GM12878 (cell line): ENCODE measurements at regions not wholly inside any gene's neighbourhood (a gene's known extent, or its start where the extent isn't known, plus 50 kb on each side); places are given as distances from the start of the nearest gene placed in this dataset.
A peak's percentile ranks its signal among the peaks of the same experiment; 100 is the strongest.

ENCODE experiments used
- ATAC-seq: fragments of 200-7000 bp; cut with Tn5 transposase; 3 replicates; pipeline ENCODE4 v1.9.1; 2020; ENCODE audit warnings: mild to moderate bottlenecking, moderate library complexity
- BruUV-seq: library from RNA; stranded (reverse); fragments of 400-500 nt; replicated peaks from 2 replicates; lab custom pipeline; 2021; lab: Mats Ljungman, UMichigan
- CTCF ChIA-PET: fragments of 300-600 bp; sonication (Branson Sonifier 250); formaldehyde crosslinking; extraction: SDS; loops from one replicate; lab custom pipeline; 2021; ENCODE audit warnings: inconsistent platforms; lab: Yijun Ruan, JAX
- POLR2A ChIA-PET: fragments of 350-600 bp; formaldehyde crosslinking; extraction: SDS; loops from one replicate; lab custom pipeline; 2021; ENCODE audit warnings: inconsistent platforms; lab: Charles Lee
- RAD21 ChIA-PET: fragments of 300-600 bp; sonication (Branson Sonifier 250); formaldehyde crosslinking; loops from one replicate; lab custom pipeline; 2023; ENCODE audit warnings: antibody characterized with exemption; ENCODE audit not compliant: unreplicated experiment; lab: Charles Lee
- SMC1A ChIA-PET: fragments of 300-600 bp; sonication (Branson Sonifier 250); formaldehyde crosslinking; loops from one replicate; lab custom pipeline; 2023; ENCODE audit not compliant: unreplicated experiment, uncharacterized antibody; lab: Charles Lee
- DNase-seq: peaks from one replicate; pipeline ENCODE4 v3.0.0-alpha.2; 2011; ENCODE audit warnings: low read depth, low spot score
- FAIRE-seq: peaks from 3 replicates; lab custom pipeline; 2011; peaks lifted over from hg19 to GRCh38; lab: Jason Lieb, UNC
- H2AFZ ChIP-seq: 2 replicates; pipeline ENCODE4 v1.6.0; 2011; ENCODE audit warnings: low read depth, low read length, control low read depth; ENCODE audit not compliant: control insufficient read depth
- H3K27ac ChIP-seq: 2 replicates; pipeline ENCODE4 v1.5.1; 2011; ENCODE audit warnings: control low read depth; ENCODE audit not compliant: control insufficient read depth, insufficient read depth
- H3K27me3 ChIP-seq, 2 experiments: replicated peaks in 1 of 2; 2 replicates each; pipeline versions ENCODE4 v1.6.0 to v1.6.1; 2011; ENCODE audit warnings: low read length in 1 of 2; ENCODE audit not compliant: control insufficient read depth in 2 of 2, insufficient read depth in 2 of 2
- H3K36me3 ChIP-seq, 2 experiments: 2 replicates each; pipeline ENCODE4 v1.5.1; 2011; ENCODE audit warnings: low read length in 1 of 2; ENCODE audit not compliant: control insufficient read depth in 2 of 2, insufficient read depth in 2 of 2
- H3K4me1 ChIP-seq: 2 replicates; pipeline ENCODE4 v1.6.1; 2011; ENCODE audit warnings: mild to moderate bottlenecking, low read length, moderate library complexity, mixed read lengths; ENCODE audit not compliant: control insufficient read depth, insufficient read depth
- H3K4me2 ChIP-seq: 2 replicates; pipeline ENCODE4 v1.6.0; 2011; ENCODE audit warnings: control low read depth; ENCODE audit not compliant: control insufficient read depth, insufficient read depth
- H3K4me3 ChIP-seq: fragments of 200-600 bp; sonication (generic); 2 replicates; pipeline ENCODE4 v1.5.1; 2016
- H3K79me2 ChIP-seq: 2 replicates; pipeline ENCODE4 v1.6.0; 2011; ENCODE audit warnings: low read length; ENCODE audit not compliant: control insufficient read depth, insufficient read depth
- H3K9ac ChIP-seq: 2 replicates; pipeline ENCODE4 v1.8.0; 2011; ENCODE audit warnings: low read length, control low read depth, mixed read lengths; ENCODE audit not compliant: control insufficient read depth, insufficient read depth
- H3K9me3 ChIP-seq: replicated peaks from 3 replicates; pipeline ENCODE4 v1.5.1; 2011; ENCODE audit warnings: mild to moderate bottlenecking, low read length; ENCODE audit not compliant: control insufficient read depth, insufficient read depth
- H4K20me1 ChIP-seq: 2 replicates; pipeline ENCODE4 v1.6.0; 2011; ENCODE audit not compliant: control insufficient read depth, insufficient read depth
- BCL11A ChIP-seq: IDR thresholded peaks from 2 replicates; pipeline ENCODE4 v1.6.1; 2011; ENCODE audit warnings: low read depth, low read length
- LARP7 ChIP-seq: fragments of 450-650 bp; IDR thresholded peaks from 2 replicates; pipeline ENCODE4 v1.6.1; 2017; ENCODE audit warnings: mild to moderate bottlenecking
- POLR2A ChIP-seq: IDR thresholded peaks from 2 replicates; pipeline ENCODE4 v1.6.1; 2011; ENCODE audit warnings: low read depth, mild to moderate bottlenecking, low read length
- WGBS: methylation state at CpG from one replicate; pipeline ENCODE4 v1.1.6; 2016; ENCODE audit warnings: low lambda C conversion rate; ENCODE audit not compliant: insufficient replicate concordance, insufficient coverage; ENCODE audit errors: missing lambda C conversion rate; 5-methylcytosine and 5-hydroxymethylcytosine counted together
- in situ Hi-C: fragments of 300-500 bp; cut with MboI; formaldehyde crosslinking; loops from 9 replicates; pipeline ENCODE4 v1.14.3; 2018; ENCODE audit warnings: mixed read lengths
- intact Hi-C: fragments of 100-400 bp; cut with micrococcal nuclease; formaldehyde crosslinking; loops from one replicate; pipeline ENCODE4 v1.14.2; 2022; ENCODE audit not compliant: unreplicated experiment
- TF ChIP-seq, protein P1 (sequence below), 3 experiments: IDR thresholded peaks in 2 of 3; conservative IDR thresholded peaks in 1 of 3; 2 replicates each; pipeline ENCODE4 v1.5.1; 2011; ENCODE audit warnings: low read depth in 3 of 3, low read length in 3 of 3, mild to moderate bottlenecking in 3 of 3, control low read depth in 2 of 3, moderate library complexity in 2 of 3, inconsistent platforms in 1 of 3, mixed read lengths in 1 of 3; ENCODE audit not compliant: control insufficient read depth in 2 of 3, insufficient read depth in 1 of 3; ENCODE audit errors: extremely low read depth in 1 of 3
- TF ChIP-seq, protein P2 (sequence below): fragments of 450-650 bp; formaldehyde crosslinking; IDR thresholded peaks from 2 replicates; pipeline ENCODE4 v1.4.0; 2020; ENCODE audit warnings: mild to moderate bottlenecking, moderate library complexity

GRCh38 chr9:1701113-1701512 lies 314.0 kb upstream of the SMARCA2 start:
- Histone ChIP-seq H3K36me3 (no peaks in the 10 kb centered on the region), H2AFZ (no peak overlapping the region), H3K79me2 (no peaks in the 10 kb centered on the region), H3K9me3 (no peaks in the 10 kb centered on the region), H3K27ac (no peak overlapping the region), H3K4me1 (no peaks in the 10 kb centered on the region), H3K9ac (no peak overlapping the region), H3K4me2 (no peak overlapping the region), H3K27me3 (no peaks in the 10 kb centered on the region), H4K20me1 (no peaks in the 10 kb centered on the region), H3K4me3 (no peak overlapping the region)
- DNase-seq (no peak), FAIRE-seq (no peak), ATAC-seq (no peak)
- in situ Hi-C loops, result no loop called here
- BruUV-seq, result no TSS peak
- CTCF ChIA-PET, result interaction anchor here (0.7 to 2.4 kb wide), 2 partner anchors 96 to 136 kb away, joined by 3 to 7 read pairs; no protein-coding TSS in a partner anchor
- POLR2A ChIA-PET, result no interaction called here
- 52% methylated on average over 2 of the region's 2 CpGs for WGBS
- SMC1A ChIA-PET, result interaction anchor here (1.3 kb wide), 1 partner anchor 24 kb away, joined by 3 read pairs; no protein-coding TSS in a partner anchor
- intact Hi-C loops, result no loop called here
- RAD21 ChIA-PET, result no interaction called here
- TF ChIP-seq BCL11A, result no peak
- TF ChIP-seq, protein P1, sequence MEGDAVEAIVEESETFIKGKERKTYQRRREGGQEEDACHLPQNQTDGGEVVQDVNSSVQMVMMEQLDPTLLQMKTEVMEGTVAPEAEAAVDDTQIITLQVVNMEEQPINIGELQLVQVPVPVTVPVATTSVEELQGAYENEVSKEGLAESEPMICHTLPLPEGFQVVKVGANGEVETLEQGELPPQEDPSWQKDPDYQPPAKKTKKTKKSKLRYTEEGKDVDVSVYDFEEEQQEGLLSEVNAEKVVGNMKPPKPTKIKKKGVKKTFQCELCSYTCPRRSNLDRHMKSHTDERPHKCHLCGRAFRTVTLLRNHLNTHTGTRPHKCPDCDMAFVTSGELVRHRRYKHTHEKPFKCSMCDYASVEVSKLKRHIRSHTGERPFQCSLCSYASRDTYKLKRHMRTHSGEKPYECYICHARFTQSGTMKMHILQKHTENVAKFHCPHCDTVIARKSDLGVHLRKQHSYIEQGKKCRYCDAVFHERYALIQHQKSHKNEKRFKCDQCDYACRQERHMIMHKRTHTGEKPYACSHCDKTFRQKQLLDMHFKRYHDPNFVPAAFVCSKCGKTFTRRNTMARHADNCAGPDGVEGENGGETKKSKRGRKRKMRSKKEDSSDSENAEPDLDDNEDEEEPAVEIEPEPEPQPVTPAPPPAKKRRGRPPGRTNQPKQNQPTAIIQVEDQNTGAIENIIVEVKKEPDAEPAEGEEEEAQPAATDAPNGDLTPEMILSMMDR (IDR thresholded peaks at IDR 0.05 in 2 of 3, conservative IDR thresholded peaks at IDR 0.05 in 1 of 3; ENCODE audit: control insufficient read depth in 2 of 3, extremely low read depth in 1 of 3, insufficient read depth in 1 of 3, low read depth in 3 of 3, low read length in 3 of 3), result peak in 1 of 3 experiments; percentile 18; a peak in 1 of 6 replicates
- TF ChIP-seq, protein P2, sequence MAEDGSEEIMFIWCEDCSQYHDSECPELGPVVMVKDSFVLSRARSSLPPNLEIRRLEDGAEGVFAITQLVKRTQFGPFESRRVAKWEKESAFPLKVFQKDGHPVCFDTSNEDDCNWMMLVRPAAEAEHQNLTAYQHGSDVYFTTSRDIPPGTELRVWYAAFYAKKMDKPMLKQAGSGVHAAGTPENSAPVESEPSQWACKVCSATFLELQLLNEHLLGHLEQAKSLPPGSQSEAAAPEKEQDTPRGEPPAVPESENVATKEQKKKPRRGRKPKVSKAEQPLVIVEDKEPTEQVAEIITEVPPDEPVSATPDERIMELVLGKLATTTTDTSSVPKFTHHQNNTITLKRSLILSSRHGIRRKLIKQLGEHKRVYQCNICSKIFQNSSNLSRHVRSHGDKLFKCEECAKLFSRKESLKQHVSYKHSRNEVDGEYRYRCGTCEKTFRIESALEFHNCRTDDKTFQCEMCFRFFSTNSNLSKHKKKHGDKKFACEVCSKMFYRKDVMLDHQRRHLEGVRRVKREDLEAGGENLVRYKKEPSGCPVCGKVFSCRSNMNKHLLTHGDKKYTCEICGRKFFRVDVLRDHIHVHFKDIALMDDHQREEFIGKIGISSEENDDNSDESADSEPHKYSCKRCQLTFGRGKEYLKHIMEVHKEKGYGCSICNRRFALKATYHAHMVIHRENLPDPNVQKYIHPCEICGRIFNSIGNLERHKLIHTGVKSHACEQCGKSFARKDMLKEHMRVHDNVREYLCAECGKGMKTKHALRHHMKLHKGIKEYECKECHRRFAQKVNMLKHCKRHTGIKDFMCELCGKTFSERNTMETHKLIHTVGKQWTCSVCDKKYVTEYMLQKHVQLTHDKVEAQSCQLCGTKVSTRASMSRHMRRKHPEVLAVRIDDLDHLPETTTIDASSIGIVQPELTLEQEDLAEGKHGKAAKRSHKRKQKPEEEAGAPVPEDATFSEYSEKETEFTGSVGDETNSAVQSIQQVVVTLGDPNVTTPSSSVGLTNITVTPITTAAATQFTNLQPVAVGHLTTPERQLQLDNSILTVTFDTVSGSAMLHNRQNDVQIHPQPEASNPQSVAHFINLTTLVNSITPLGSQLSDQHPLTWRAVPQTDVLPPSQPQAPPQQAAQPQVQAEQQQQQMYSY, result no peak
- TF ChIP-seq LARP7, result no peak
- no peak for TF ChIP-seq POLR2A
